Keratinocyte (primary cell): ENCODE measurements at regions not wholly inside any gene's neighbourhood (a gene's known extent, or its start where the extent isn't known, plus 50 kb on each side); places are given as distances from the start of the nearest gene placed in this dataset.

Source experiments
- DNase-seq: peaks from one replicate; pipeline ENCODE4 v3.0.0-alpha.2; 2011; ENCODE audit warnings: low read depth, missing footprints, low spot score
- FAIRE-seq: peaks from 2 replicates; lab custom pipeline; 2011; peaks lifted over from hg19 to GRCh38; lab: Jason Lieb, UNC
- H2AFZ ChIP-seq: 2 replicates; pipeline ENCODE4 v1.6.0; 2012; ENCODE audit warnings: low read length, control low read depth, inconsistent platforms; ENCODE audit not compliant: control insufficient read depth
- H3K27ac ChIP-seq: 2 replicates; pipeline ENCODE4 v1.5.1; 2011; ENCODE audit warnings: low read length; ENCODE audit not compliant: control insufficient read depth, insufficient read depth
- H3K27me3 ChIP-seq: 3 replicates; pipeline ENCODE4 v1.6.0; 2011; ENCODE audit warnings: low read length; ENCODE audit not compliant: control insufficient read depth, insufficient read depth; ENCODE audit errors: extremely low read depth
- H3K36me3 ChIP-seq, 2 experiments: 2 replicates in 1 of 2; 3 replicates in 1 of 2; pipeline ENCODE4 v1.5.1; 2011; ENCODE audit warnings: low read length in 2 of 2, mild to moderate bottlenecking in 1 of 2; ENCODE audit not compliant: control insufficient read depth in 2 of 2, insufficient read depth in 2 of 2; ENCODE audit errors: extremely low read depth in 1 of 2
- H3K4me1 ChIP-seq: 3 replicates; pipeline ENCODE4 v1.5.1; 2011; ENCODE audit warnings: low read length; ENCODE audit not compliant: control insufficient read depth, insufficient read depth; ENCODE audit errors: extremely low read depth
- H3K4me2 ChIP-seq: 3 replicates; pipeline ENCODE4 v1.6.0; 2011; ENCODE audit warnings: low read depth, low read length; ENCODE audit not compliant: control insufficient read depth, insufficient read depth; ENCODE audit errors: extremely low read depth
- H3K4me3 ChIP-seq, 3 experiments: fragments of 200-600 bp in 1 of 3; sonication (generic) in 1 of 3; 2 replicates in 2 of 3; 3 replicates in 1 of 3; pipeline ENCODE4 v1.5.1; 2011 to 2016; ENCODE audit warnings: low read length in 3 of 3, mild to moderate bottlenecking in 3 of 3, control low read depth in 2 of 3, inconsistent platforms in 1 of 3, low read depth in 1 of 3, mixed read lengths in 1 of 3, mixed run types in 1 of 3, moderate library complexity in 1 of 3; ENCODE audit not compliant: control insufficient read depth in 2 of 3, insufficient read depth in 2 of 3; ENCODE audit errors: extremely low read depth in 1 of 3
- H3K79me2 ChIP-seq: 2 replicates; pipeline ENCODE4 v1.6.0; 2012; ENCODE audit warnings: low read length; ENCODE audit not compliant: control insufficient read depth, insufficient read depth
- H3K9ac ChIP-seq: 3 replicates; pipeline ENCODE4 v1.6.0; 2011; ENCODE audit warnings: low read length; ENCODE audit not compliant: control insufficient read depth, insufficient read depth; ENCODE audit errors: extremely low read depth
- H3K9me1 ChIP-seq: 3 replicates; pipeline ENCODE4 v1.6.0; 2011; ENCODE audit warnings: low read length; ENCODE audit not compliant: control insufficient read depth, insufficient read depth; ENCODE audit errors: extremely low read depth
- H3K9me3 ChIP-seq: 2 replicates; pipeline ENCODE4 v1.5.1; 2012; ENCODE audit warnings: low read depth, low read length; ENCODE audit not compliant: control insufficient read depth
- H4K20me1 ChIP-seq: 3 replicates; pipeline ENCODE4 v1.6.0; 2011; ENCODE audit warnings: low read length; ENCODE audit not compliant: control insufficient read depth, insufficient read depth; ENCODE audit errors: extremely low read depth
- EZH2 ChIP-seq: IDR thresholded peaks from one replicate; pipeline ENCODE4 v1.6.1; 2012; ENCODE audit warnings: inconsistent platforms, mild to moderate bottlenecking, low read length, moderate library complexity
- dilution Hi-C: fragments of 300-500 bp; cut with MboI; formaldehyde crosslinking; loops from one replicate; pipeline ENCODE4 v1.7.0; 2020; ENCODE audit warnings: low sequenced_read_pairs; ENCODE audit not compliant: extremely low pct_ligation_motif_present
- TF ChIP-seq, protein P1 (sequence below), 3 experiments: IDR thresholded peaks in 1 of 3; conservative IDR thresholded peaks in 1 of 3; optimal IDR thresholded peaks in 1 of 3; 2 replicates in 2 of 3; 3 replicates in 1 of 3; pipeline versions ENCODE3 to v1.5.1; 2011; ENCODE audit warnings: low read length in 3 of 3, mild to moderate bottlenecking in 3 of 3, moderate library complexity in 2 of 3, control low read depth in 1 of 3, inconsistent platforms in 1 of 3; ENCODE audit not compliant: insufficient read depth in 2 of 3; ENCODE audit errors: extremely low read depth in 1 of 3

DNA sequence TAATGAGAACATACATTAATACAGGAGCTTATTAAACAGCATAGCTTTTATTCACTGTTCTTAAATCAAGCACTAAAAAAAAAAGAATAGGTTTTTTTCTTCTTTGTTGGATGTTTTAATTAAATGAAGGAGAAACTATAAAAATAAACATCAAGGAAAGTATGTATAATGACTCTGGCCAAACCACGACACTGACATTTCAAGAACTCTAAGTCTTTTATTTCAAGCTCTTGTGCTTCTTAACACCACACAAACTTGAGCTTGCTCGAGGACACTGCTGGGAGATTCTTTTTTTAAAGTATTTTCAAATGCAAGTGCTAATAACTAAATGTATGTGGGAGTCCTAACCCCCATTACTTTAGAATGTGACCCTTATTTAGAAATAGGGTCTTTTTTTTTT lies 204.9 kb upstream of the PPARGC1A start:
- Histone ChIP-seq H3K9me3 (no peaks in the 10 kb centered on the region), H4K20me1 (no peaks in the 10 kb centered on the region), H3K27me3 (no peaks in the 10 kb centered on the region), H3K36me3 (no peaks in the 10 kb centered on the region), H3K9ac (no peak overlapping the region), H2AFZ (no peak overlapping the region), H3K4me2 (no peak overlapping the region), H3K27ac (no peak overlapping the region), H3K4me3 (no peak overlapping the region), H3K79me2 (no peaks in the 10 kb centered on the region), H3K4me1 (no peaks in the 10 kb centered on the region), H3K9me1 (no peaks in the 10 kb centered on the region)
- no peak for FAIRE-seq
- no peak for TF ChIP-seq EZH2
- TF ChIP-seq, protein P1, sequence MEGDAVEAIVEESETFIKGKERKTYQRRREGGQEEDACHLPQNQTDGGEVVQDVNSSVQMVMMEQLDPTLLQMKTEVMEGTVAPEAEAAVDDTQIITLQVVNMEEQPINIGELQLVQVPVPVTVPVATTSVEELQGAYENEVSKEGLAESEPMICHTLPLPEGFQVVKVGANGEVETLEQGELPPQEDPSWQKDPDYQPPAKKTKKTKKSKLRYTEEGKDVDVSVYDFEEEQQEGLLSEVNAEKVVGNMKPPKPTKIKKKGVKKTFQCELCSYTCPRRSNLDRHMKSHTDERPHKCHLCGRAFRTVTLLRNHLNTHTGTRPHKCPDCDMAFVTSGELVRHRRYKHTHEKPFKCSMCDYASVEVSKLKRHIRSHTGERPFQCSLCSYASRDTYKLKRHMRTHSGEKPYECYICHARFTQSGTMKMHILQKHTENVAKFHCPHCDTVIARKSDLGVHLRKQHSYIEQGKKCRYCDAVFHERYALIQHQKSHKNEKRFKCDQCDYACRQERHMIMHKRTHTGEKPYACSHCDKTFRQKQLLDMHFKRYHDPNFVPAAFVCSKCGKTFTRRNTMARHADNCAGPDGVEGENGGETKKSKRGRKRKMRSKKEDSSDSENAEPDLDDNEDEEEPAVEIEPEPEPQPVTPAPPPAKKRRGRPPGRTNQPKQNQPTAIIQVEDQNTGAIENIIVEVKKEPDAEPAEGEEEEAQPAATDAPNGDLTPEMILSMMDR (optimal IDR thresholded peaks at IDR 0.05 in 1 of 3, IDR thresholded peaks at IDR 0.05 in 1 of 3, conservative IDR thresholded peaks at IDR 0.05 in 1 of 3; ENCODE audit: extremely low read depth in 1 of 3, insufficient read depth in 2 of 3, low read length in 3 of 3), result no peak
- dilution Hi-C loops, result no loop called here
- DNase-seq, result no peak

DNA sequence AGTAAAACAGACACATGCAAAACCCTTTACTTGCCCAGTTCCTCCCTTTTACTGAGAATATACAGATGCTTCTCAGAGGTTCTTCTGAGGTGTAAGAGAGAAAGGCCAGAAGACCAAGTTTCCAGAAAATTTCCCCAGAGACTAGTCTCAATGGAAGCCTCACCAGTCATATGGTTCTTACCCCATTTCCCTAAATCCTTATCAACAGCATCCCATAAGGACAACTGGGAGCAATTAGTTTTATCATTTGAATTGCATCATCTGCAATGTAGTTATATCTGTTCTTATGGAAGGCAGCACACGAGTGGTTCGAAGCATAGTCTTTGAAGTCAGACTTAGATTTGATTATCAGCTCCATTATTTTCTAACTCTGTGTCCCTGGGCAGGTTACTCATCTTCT lies 203.6 kb upstream of the PPARGC1A start:
- DNase-seq, result no peak
- H3K9me1 ChIP-seq, result no peaks in the 10 kb centered on the region
- H3K4me3 ChIP-seq, result no peak overlapping the region
- dilution Hi-C loops, result no loop called here
- no peak overlapping the region for H3K9ac ChIP-seq
- H4K20me1 ChIP-seq, result no peaks in the 10 kb centered on the region
- no peaks in the 10 kb centered on the region for H3K4me1 ChIP-seq
- no peak overlapping the region for H2AFZ ChIP-seq
- FAIRE-seq, result no peak
- H3K27ac ChIP-seq, result no peak overlapping the region
- no peak for TF ChIP-seq EZH2
- TF ChIP-seq, protein P1 (optimal IDR thresholded peaks at IDR 0.05 in 1 of 3, IDR thresholded peaks at IDR 0.05 in 1 of 3, conservative IDR thresholded peaks at IDR 0.05 in 1 of 3; ENCODE audit: extremely low read depth in 1 of 3, insufficient read depth in 2 of 3, low read length in 3 of 3), result no peak
- no peaks in the 10 kb centered on the region for H3K79me2 ChIP-seq
- H3K27me3 ChIP-seq, result no peaks in the 10 kb centered on the region
- no peak overlapping the region for H3K4me2 ChIP-seq
- H3K36me3 ChIP-seq, result no peaks in the 10 kb centered on the region
- H3K9me3 ChIP-seq, result no peaks in the 10 kb centered on the region
